WI38 (cell line): ENCODE measurements at regions not wholly inside any gene's neighbourhood (a gene's known extent, or its start where the extent isn't known, plus 50 kb on each side); places are given as distances from the start of the nearest gene placed in this dataset.

ENCODE experiments used
- H3K4me3 ChIP-seq: 2 replicates; pipeline ENCODE4 v1.5.1; 2011; ENCODE audit warnings: low read depth, mild to moderate bottlenecking, control low read depth, low read length
- CTCF ChIP-seq: IDR thresholded peaks from 2 replicates; pipeline ENCODE4 v1.5.1; 2012; ENCODE audit warnings: low read depth, mild to moderate bottlenecking, control low read depth, low read length

GRCh38 chr1:194228427-194228826 is 1042.0 kb upstream of the B3GALT2 start:
- H3K4me3 ChIP-seq = no peak overlapping the region
- no peak for TF ChIP-seq CTCF

GRCh38 chr1:194227161-194227560 is 1040.7 kb upstream of the B3GALT2 start:
- TF ChIP-seq CTCF = no peak
- no peak overlapping the region for H3K4me3 ChIP-seq

DNA sequence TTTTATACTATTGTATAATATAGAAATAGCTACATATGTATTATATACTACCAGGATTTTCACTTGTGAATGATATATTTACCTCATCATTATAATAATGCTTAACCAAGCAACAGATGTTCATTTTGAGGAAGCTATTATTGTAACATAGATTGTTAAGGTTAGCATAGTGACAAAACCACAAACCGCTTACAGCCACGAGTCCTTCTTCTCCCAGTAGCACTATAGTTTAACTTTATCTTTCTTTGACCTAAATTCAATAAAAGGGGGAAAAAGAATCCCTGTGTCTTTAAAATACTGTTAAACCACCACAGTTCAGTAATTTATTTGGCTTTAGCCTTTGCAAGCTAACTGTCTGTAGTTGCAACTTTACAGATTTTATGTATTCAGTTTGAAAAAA is 1039.4 kb upstream of the B3GALT2 start:
- no peak for TF ChIP-seq CTCF
- H3K4me3 ChIP-seq = no peak overlapping the region

DNA sequence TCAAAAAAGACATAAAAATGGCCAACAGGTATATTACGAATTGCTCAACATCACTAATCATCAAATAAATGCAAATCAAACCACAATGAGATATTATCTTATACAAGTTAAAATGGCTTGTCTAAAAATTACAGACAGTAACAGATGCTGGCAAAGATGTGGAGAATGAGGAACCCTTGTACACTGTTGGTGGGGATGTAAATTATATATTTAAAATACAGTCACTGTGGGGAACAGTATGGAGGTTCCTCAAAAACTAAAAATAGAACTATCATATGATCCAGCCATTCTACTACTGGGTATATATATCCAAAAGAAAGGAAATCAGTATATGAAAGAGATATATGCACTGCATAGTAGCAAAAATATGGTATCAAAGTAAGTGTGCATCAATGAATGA is 1037.2 kb upstream of the B3GALT2 start:
- TF ChIP-seq CTCF = no peak
- H3K4me3 ChIP-seq = no peak overlapping the region

DNA sequence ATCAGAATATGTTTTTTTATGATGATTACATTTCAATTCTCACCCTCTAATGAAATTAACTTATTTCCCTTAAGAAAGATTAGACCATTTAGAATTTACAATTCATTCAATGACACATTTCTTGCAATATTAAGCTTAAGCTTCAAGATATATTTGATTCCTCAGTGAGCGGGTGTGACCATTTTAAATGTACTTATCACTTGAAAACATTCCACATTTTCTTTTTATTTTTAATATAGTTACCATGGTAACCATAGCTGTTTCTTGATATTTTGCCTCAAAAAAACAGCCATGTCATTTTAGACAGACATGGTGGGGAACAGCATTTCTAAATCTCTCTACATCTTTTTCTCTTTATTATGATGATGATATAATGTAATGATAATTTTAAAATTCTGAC is 1029.0 kb upstream of the B3GALT2 start:
- no peak overlapping the region for H3K4me3 ChIP-seq
- no peak for TF ChIP-seq CTCF

DNA sequence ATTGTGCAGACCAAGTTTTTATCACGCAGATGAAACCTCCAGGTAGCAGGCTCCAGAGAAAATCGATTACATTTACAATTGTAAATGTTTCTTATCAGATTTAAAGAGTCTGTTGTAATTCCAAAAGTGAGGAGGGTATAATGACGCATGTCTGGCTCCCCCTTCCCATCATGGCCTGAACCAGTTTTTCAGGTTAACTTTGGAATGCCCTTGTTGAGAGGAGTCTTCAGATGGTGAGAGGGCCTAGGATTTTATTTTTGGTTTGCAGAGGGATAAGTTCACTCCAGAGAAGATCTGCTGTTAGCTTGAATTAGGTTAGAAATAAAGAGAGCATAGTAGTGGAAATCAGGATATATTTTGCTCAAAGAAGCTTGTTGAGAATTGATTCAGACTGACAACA is 1028.3 kb upstream of the B3GALT2 start:
- H3K4me3 ChIP-seq = no peak overlapping the region
- TF ChIP-seq CTCF = no peak

GRCh38 chr1:194209920-194210319 is 1023.5 kb upstream of the B3GALT2 start:
- H3K4me3 ChIP-seq = no peak overlapping the region
- TF ChIP-seq CTCF = no peak
